ENCODE measurements at regions not wholly inside any gene's neighbourhood (a gene's known extent, or its start where the extent isn't known, plus 50 kb on each side); places are given as distances from the start of the nearest gene placed in this dataset.
"Not testable (repeated sequence)": the region's sequence is repeated elsewhere in the genome, so short reads cannot be mapped to it uniquely, and the experiment has no call there.

DNA sequence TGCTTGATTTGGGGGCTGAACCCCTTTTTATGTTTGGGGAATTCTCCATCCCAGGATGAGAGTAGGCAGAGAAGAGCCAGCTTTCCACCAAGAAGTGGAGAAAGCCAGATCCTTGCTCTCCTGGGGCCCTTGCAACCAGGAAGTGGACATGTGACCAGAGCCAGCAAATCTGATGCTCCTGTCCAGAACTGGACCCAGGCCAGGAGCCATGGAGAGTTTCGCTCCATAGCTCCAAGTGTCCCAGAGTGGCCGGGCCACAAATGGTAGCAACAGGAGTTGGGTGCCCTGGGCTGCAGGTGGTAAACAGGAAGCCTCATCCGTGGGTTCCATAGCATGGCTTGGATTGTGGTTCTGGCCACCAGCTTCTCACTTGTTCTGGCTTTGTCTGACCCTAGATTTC is 93.9 kb upstream of the CD82 start:
- in situ Hi-C loops (cut with HindIII; ENCODE audit: low sequenced_read_pairs), result no loop called here

DNA sequence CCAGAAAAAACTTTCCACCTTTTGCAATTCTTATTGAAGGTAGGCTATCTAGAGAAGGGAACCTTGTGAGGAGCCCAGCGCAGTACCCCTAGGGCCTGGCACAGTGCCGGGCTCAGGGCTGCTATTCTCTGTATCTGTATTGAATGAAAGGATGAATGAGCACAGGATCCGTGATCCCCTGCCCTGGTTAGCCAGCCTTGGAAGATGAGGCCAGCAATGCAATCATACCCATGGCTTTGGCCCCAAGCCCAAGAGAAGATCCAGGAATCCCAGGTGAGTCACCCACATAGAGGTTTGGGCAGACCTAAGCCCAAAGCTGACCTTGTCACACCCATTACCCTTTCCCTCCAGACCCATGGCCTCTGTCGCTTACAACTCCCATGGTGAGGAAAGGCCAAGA is 92.5 kb upstream of the CD82 start:
- DNase-seq (ENCODE audit: low spot score), result no peak
- in situ Hi-C loops (cut with HindIII; ENCODE audit: low sequenced_read_pairs), result no loop called here

More for the DNA sequence above, 93.9 kb upstream of the CD82 start:
- DNase-seq (ENCODE audit: low spot score), result no peak

DNA sequence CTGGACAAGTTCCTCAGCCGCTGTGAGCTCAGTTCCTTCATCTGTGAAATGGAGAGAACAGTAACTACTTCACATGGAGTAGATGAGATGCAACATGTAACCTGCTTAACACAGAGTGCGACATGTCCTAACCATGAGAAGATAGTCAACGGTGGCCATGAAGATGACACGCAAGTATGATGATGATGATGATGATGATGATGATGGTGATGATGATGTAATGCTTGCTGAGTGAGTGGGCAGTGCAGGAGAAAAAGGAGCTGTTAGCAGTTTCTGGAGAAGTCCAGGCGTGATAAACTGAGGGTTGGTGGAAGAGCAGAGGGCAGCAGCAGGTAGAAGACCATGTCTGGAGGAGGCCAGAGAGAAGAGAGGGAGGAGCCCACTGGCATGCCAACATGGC is 90.8 kb upstream of the CD82 start:
- DNase-seq (ENCODE audit: low spot score), result no peak
- in situ Hi-C loops (cut with HindIII; ENCODE audit: low sequenced_read_pairs), result no loop called here

DNA sequence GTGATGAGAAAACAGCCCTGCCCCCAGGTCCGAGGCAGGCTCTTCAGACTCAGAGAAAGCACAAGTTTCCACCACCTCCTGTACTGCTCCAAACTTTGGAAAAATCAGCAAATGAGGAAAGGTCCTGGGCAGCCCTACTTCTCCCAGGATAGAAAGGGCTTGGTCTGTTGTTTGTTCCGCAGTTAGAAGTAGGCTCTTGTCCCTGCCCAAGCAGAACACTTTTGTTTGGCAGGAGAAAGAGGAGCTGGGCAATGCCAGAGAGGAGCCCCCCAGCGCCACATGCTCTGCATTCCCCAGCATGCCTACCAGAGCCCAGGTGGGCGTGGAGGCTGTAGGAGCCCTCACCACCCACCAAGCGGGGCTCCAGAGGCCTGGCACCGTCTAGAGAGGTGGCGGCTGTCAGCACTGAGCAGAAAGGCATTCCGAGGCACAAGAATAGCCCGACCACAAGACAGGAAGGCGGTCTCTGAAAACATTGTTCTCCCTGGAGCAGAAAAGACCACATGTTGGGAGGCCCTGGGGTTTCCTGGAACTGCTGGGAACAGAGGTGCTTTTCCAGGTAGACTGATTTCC is 90.3 kb upstream of the CD82 start:
- DNase-seq (ENCODE audit: low spot score), result no peak
- in situ Hi-C loops (cut with HindIII; ENCODE audit: low sequenced_read_pairs), result no loop called here

DNA sequence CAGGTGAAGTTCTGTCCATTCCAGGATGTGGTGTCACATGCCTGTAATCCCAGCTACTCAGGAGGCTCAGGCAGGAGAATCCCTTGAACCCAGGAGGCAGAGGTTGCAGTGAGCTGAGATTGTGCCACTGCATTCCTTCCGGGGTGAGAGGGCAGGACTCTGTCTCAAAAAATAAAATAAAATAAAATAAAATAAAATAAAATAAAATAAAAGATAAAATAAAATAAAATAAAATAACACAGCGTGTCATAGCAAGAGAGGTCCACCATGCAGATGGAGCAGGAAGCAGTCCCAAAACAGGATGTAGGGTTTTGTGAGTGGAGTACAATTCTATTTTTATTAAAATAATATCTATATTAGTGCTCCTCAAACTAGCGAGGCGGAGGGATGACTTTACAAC is 83.1 kb upstream of the CD82 start:
- in situ Hi-C loops (cut with HindIII; ENCODE audit: low sequenced_read_pairs); DNase-seq (ENCODE audit: low spot score): not testable (repeated sequence)

DNA sequence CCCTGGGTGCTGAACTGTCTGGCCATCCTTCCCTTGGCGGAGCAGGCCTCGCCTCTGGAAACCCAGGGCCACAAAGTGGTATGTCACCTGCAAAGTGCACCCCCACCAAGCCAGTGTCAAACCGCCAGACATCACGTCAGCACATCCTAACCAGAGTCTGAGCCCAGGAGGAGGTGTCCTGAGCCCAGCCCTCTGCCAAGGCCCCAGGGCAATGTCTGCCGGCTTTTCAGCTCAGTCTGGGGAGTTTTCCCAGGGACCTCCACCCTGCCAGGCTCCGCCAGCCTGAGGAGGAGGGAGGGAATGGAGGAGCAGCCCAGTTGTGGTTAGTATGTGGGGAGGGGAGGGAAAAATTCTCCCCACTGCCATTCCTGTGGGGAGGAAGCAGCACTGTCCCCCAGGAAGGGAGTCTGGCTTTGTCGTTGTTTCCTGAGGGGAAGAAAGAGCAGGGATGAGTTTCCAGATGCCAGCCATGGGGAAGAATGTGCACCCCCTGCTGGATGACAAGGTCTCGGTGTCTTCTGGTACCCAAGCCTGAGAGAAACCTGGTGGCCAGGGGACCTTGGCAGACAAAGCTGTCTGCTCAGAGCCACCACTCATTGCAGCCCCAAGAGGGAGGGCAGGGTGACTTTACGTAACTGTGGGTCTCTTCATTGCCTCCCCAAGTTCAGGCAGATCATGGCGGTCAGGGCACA is 81.4 kb upstream of the CD82 start:
- no peak for DNase-seq (ENCODE audit: low spot score)
- in situ Hi-C loops (cut with HindIII; ENCODE audit: low sequenced_read_pairs), result no loop called here

DNA sequence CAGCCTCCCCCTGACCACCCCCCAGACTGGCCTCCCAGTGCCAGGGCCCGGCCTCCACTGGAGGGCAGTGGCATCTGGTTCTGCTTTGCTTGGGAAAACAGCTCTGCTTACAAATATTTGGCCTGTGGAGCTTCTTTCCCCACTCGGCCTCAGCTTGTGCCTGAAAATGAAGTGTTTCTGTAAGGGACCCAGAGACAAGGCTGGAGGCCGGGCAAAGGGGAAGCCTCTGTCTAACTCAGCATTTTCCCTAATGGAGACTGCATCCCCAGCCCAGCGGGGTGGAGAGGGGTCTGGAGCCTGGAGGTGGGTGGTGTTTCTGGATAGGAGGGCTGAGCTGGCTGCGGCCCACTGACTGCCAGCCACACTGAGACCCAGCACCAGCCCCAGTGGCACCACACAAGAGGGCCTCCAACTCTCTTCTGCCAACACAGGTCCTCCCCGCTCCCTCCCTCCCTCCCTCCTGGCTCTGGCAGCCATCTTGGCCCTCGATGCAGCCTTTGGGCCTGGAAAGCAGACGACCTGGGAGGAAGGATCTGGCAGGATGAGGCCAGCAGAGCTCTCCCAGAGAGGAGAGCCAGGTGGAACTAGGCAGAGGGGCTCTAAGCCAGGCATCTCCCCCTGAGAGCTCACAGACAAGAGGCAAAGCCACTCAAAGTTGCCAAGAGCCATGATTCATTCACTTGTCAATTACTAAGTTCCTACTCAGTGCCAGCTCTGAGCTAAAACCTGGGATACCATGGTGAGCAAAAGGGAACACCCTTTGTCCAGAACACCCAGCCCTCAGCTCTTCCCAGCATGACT is 77.1 kb upstream of the CD82 start:
- in situ Hi-C loops (cut with HindIII; ENCODE audit: low sequenced_read_pairs), result no loop called here

DNA sequence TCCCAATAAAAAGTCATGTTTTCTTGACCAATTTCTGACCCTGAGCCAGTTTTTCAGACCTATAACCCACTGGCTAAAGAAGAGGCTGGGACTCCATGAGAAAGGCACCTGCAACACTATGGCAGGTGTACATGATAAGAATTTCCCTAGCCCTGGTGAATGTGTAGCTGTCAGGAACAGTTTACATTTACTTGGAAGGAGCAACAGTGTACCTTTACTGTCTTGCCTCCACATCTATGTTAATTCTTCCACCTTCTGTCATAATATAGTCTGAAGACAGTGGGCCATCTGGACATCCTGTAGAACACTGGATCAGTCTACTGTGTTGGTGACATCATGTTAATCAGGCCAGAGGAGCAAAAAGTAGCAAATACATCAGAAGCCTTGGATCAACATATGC is 72.1 kb upstream of the CD82 start:
- in situ Hi-C loops (cut with HindIII; ENCODE audit: low sequenced_read_pairs), result no loop called here
- no peak for DNase-seq (ENCODE audit: low spot score)

More for the DNA sequence above, 77.1 kb upstream of the CD82 start:
- DNase-seq (ENCODE audit: low spot score), result no peak

DNA sequence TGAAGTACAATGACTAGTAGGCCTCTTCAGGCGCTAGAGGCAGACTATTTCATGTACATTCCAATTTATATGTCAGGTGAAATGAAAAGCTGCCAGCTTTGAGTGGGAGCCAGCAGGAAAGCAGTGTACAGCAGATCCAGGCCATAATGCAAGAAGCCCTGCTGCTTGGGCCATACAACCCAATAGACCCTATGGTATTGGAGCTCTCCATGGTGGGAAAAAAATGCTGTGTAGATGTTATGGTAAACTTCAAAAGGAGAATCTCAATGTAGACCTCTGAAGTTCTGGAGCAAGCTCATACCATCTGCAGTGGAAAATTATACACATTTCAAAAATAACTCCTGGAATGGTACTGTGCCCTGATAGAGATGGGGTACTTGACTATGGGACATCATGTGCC is 71.5 kb upstream of the CD82 start:
- in situ Hi-C loops (cut with HindIII; ENCODE audit: low sequenced_read_pairs), result no loop called here
- DNase-seq (ENCODE audit: low spot score), result no peak

DNA sequence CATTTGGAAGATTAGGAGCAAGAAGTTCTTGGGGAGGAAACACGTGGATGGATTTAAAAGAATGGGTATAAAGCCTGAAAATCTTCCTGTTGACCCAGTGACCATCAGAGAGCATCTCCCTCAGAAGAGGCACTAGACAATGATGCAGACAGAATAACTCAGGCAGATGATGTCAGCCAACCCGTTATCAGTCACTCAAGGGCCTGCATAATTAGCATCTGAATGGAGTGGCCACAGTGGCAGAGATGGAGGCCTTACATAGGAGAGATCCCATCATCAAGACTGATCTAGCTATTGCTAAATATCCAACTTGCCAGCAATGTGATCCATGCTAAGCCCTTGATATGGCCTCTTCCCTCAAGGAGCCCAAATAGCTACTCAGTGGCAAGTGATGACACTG is 70.7 kb upstream of the CD82 start:
- in situ Hi-C loops (cut with HindIII; ENCODE audit: low sequenced_read_pairs), result no loop called here
- no peak for DNase-seq (ENCODE audit: low spot score)

DNA sequence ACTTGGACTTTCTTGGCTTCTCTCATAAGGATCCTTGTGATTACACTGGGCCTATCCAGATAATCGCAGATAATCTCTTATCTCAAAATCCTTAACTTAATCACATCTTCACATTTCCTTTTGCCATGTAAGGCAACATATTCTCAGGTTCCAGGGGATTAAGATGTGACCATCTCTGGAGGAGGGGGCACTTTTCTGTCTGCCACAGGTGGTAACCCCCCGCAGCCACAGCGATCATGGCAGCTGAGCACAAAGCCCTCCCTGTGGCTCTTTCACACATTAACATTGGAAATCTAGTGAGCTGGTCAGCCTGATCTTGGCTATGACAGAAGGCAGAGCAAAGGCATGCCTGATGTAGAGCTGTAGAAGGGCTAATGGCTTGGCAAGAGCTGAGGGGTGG is 69.1 kb upstream of the CD82 start:
- in situ Hi-C loops (cut with HindIII; ENCODE audit: low sequenced_read_pairs), result no loop called here
- no peak for DNase-seq (ENCODE audit: low spot score)

DNA sequence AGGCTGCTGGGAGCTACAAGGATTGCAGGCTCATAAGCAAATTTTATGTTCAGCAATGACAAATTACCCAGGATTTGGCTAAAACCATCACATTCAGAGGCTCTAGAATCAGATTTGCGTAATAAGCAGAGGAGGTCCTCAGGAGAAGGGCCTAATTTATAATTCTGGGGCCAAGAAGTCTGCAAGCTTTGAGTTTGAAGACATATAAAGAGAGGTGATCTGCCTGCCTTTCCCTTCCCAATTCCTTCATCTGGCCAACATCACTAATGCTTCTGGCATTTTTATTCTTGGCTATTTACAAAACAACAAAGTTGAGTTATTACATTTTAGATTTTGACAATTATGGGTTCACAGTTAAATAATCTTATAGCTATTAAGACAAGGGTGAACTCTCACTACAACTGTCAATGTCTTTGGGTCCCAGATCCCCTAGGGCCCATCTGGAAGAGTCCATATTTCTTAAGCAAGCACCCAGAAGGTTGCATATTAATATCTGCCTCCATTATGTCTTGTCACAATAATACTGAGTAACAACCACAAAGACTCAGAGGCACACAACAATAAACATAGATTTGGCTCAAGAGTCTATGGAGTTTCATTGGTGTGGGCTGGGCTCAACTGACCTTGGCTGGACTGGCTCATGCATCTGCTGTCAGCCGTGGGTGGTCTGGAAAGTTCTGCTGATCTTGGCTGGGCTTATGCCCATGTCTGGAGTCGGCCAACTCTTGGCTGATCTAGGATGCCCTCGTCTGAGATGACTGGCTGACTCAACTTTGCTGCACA is 67.2 kb upstream of the CD82 start:
- in situ Hi-C loops (cut with HindIII; ENCODE audit: low sequenced_read_pairs), result no loop called here
- no peak for DNase-seq (ENCODE audit: low spot score)

DNA sequence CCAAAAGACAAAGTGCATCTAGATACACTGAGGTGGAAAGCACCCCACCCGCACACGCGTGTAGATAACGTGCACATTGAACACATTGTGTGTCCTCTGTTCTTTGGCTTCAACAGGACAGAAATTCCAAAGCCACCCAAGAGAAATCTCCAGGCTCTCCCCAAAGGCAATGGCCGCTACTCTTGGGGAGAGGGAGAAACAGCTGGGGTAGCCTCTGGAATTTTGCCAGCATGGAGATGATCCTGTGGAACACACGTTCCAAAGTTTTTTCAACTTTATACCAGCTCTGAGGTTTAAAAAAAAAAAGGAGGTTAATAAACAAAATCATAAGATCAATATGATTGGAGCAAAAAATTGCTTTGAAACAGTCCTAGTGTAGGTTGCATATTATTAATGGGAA is 63.0 kb upstream of the CD82 start:
- DNase-seq (ENCODE audit: low spot score), result no peak
- in situ Hi-C loops (cut with HindIII; ENCODE audit: low sequenced_read_pairs), result no loop called here

DNA sequence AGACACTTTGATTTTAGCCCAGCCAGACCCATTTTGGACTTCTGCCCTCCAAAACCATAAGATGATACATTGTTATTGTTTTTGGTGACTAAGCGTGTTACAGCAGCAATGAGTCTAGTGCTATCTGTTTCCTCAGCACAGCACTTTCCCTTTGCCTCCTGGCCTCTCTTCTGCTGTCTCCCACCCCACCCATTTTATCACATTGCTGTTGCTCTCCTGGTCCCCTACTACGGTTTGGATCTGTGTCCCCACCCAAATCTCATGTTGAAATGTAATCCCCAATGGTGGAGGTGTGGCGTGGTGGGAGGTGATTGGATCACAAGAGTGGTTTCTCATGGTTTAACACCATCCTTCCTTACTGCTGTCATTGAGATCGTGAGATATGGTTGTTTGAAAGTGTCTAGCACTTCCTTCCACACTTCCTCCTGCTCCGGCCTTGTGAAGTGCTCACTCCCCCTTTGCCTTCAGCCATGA is 59.8 kb upstream of the CD82 start:
- in situ Hi-C loops (cut with HindIII; ENCODE audit: low sequenced_read_pairs), result no loop called here
- DNase-seq (ENCODE audit: low spot score), result no peak

DNA sequence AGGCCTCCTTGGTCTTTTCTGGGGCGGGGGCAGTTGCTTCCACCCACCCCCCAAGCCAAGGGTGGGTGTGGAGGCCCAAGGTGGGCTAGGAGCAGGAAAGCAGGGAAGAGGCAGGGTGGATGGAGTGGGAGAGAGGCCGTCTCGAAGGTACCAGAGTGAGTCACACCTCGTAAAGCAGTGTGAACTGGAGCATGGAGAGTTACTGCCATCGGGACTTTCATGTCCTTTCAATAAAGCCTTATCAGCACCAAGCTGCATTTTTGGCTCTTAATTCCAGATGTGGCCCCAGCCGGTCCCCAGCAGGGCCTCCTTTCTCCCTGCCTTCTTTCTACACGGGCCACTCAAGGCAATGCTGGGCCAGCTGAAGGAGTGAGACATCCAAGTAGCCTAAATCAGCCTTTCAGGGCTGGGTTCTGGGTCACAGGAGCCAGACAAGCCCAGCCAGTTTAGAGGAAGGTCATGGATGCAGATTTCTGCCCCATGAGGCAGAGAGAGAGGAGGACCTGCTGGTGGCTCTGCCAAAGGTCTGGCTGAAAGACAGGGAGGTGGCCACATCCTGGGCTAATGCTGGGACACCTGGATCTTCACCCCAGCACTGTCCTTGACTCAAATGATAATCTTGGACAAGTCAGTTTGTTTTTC is 59.0 kb upstream of the CD82 start:
- no peak for DNase-seq (ENCODE audit: low spot score)
- in situ Hi-C loops (cut with HindIII; ENCODE audit: low sequenced_read_pairs), result no loop called here

DNA sequence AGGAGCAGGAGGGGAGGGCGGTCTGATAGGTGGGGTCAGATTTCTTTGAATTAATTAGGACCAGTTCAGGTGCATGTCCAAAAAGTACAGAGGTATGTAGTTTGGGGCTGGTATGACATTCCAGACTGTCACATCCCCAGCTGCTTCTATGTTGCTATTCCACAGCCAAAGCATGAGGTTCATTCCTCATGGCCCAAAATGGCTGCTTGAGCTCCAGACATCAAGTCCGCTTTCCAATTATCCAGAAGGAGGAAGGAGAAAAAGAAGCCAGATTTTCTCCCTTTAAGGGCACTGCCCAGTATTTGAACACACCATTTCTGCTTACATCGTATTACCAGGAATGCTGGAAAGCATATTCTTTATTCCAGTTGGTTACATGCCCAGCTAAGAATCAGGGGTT is 58.0 kb upstream of the CD82 start:
- no peak for DNase-seq (ENCODE audit: low spot score)
- in situ Hi-C loops (cut with HindIII; ENCODE audit: low sequenced_read_pairs), result no loop called here

DNA sequence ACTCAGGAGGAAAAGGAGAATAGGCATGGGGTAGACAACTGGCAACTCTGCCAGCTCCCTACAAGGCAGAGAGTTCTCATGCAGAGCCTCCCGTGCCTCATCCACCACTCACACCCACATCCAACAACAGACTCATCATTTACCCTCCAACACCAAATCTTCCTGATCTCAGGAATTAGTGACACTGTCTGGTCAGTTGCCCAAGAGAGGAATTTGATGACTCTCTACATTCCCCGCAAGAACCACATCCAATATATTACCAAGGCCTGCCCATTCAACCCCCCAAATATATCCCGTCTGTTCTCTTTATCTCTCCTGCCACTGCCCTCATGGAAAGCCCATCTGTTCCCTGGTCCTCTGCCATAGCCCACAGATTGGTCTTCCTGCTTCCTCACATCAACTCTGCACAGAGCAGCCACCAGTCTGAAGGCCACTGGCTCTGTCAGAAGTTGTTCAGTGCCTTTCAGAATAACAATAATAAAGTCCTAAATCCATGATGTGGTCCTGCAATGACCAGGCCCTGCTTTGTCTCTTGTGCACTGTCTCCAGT is 57.5 kb upstream of the CD82 start:
- peak; percentile 87 for DNase-seq (ENCODE audit: low spot score)
- in situ Hi-C loops (cut with HindIII; ENCODE audit: low sequenced_read_pairs), result no loop called here

DNA sequence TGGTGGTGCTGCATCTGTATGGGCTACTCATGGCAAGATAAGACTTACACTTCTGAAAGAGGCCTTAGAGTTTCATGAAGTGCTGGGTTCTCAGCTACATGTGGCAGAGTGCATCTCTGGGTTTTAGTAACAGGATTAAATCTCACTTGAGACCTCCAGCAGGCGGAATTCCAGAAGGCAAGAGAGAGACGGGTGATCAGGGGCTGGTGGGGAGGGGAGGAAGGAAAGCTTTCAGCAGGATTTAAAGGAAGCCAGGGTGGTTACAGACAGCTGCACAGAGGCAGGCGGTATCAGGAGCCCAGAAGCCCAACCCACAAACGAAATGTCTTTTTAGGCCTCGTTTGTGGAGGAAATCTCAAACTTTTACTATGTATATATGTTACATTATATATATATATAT is 56.2 kb upstream of the CD82 start:
- DNase-seq (ENCODE audit: low spot score), result no peak
- in situ Hi-C loops (cut with HindIII; ENCODE audit: low sequenced_read_pairs), result no loop called here

DNA sequence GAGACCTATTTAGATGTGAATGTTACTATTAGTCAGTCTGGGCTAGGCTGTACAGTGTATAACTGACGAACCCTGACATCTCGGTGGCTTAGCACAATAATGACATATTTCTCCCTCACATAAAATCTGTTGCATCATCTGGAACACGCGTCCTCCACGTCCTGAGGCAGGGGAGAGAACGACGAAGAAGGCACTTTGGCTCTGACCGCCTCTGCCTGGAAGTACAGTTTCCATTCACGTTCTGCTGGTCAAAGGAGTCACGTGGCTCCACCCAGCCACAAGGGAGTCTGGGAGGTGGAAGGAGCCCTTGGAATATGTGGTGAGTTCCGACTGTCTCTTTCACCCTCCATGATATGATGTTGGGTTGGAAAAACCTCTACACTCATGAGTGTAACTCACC is 55.1 kb upstream of the CD82 start:
- in situ Hi-C loops (cut with HindIII; ENCODE audit: low sequenced_read_pairs), result no loop called here
- DNase-seq (ENCODE audit: low spot score), result no peak
